Activated CD4-positive, alpha-beta T cell treated with anti-CD3 and anti-CD28 coated beads for 36 hours (primary cell): ENCODE measurements at regions not wholly inside any gene's neighbourhood (a gene's known extent, or its start where the extent isn't known, plus 50 kb on each side); places are given as distances from the start of the nearest gene placed in this dataset.
"Not testable (repeated sequence)": the region's sequence is repeated elsewhere in the genome, so short reads cannot be mapped to it uniquely, and the experiment has no call there.

ENCODE experiments used
- ATAC-seq: fragments of 200-7000 bp; cut with Tn5 transposase; one replicate; pipeline ENCODE4 v1.10.0; 2021; ENCODE audit warnings: mild to moderate bottlenecking, moderate library complexity
- CTCF ChIA-PET: fragments of 350-600 bp; sonication (Branson Sonifier 250); formaldehyde crosslinking; loops from one replicate; lab custom pipeline; 2021; ENCODE audit warnings: antibody characterized with exemption; lab: Charles Lee
- POLR2A ChIA-PET: fragments of 350-600 bp; sonication (Branson Sonifier 250); formaldehyde crosslinking; loops from one replicate; lab custom pipeline; 2021; ENCODE audit warnings: antibody characterized with exemption, inconsistent platforms; lab: Charles Lee
- DNase-seq: peaks from one replicate; pipeline ENCODE4 v3.0.0-alpha.2; 2020
- H3K27ac Mint-ChIP-seq: one replicate; pipeline ENCODE4 v1.8.0; 2021; ENCODE audit warnings: mixed read lengths
- H3K27me3 Mint-ChIP-seq: one replicate; pipeline ENCODE4 v1.8.0; 2021; ENCODE audit warnings: mixed read lengths
- H3K36me3 Mint-ChIP-seq: one replicate; pipeline ENCODE4 v1.8.0; 2021; ENCODE audit warnings: low read depth, mixed read lengths
- H3K4me1 Mint-ChIP-seq: one replicate; pipeline ENCODE4 v1.8.0; 2021; ENCODE audit warnings: mixed read lengths
- H3K4me3 Mint-ChIP-seq: one replicate; pipeline ENCODE4 v1.8.0; 2021; ENCODE audit warnings: mild to moderate bottlenecking, moderate library complexity, mixed read lengths
- H3K9me3 Mint-ChIP-seq: one replicate; pipeline ENCODE4 v1.8.0; 2021; ENCODE audit warnings: low read depth, mixed read lengths
- intact Hi-C, 2 experiments: fragments of 100-400 bp; cut with DNase I in 1 of 2; cut with micrococcal nuclease in 1 of 2; formaldehyde crosslinking; loops; one replicate each; pipeline versions ENCODE4 v1.14.2 to v1.15.1; 2022 to 2024; cut with DNase I, micrococcal nuclease

GRCh38 chr2:186346216-186346615 lies 139.8 kb upstream of the ZC3H15 start:
- Mint-ChIP-seq H3K9me3 (no peaks in the 10 kb centered on the region), H3K27me3 (no peaks in the 10 kb centered on the region), H3K4me3 (no peak overlapping the region), H3K4me1 (peaks cover 3% of the 10 kb centered on the region), H3K27ac (no peak overlapping the region), H3K36me3 (peaks cover 15% of the 10 kb centered on the region)
- intact Hi-C loops = no loop called here
- DNase-seq (no peak), ATAC-seq (no peak)
- ChIA-PET CTCF (no interaction called here), POLR2A (no interaction called here)

- intact Hi-C loops = no loop called here
- no peak overlapping the region for H3K27ac Mint-ChIP-seq
- peaks cover 12% of the 10 kb centered on the region for H3K36me3 Mint-ChIP-seq
- H3K4me3 Mint-ChIP-seq = no peak overlapping the region
- no peak for DNase-seq
- POLR2A ChIA-PET = no interaction called here
- no peak for ATAC-seq
- CTCF ChIA-PET = no interaction called here
- H3K27me3 Mint-ChIP-seq = no peaks in the 10 kb centered on the region
- peaks cover 3% of the 10 kb centered on the region for H3K4me1 Mint-ChIP-seq
- H3K9me3 Mint-ChIP-seq = peaks cover 3% of the 10 kb centered on the region
Observed at GRCh38 chr2:186347472-186347871, 138.6 kb upstream of the ZC3H15 start.

GRCh38 chr2:186348200-186348599 lies 137.9 kb upstream of the ZC3H15 start:
- Mint-ChIP-seq H3K36me3 (peaks cover 12% of the 10 kb centered on the region), H3K4me3 (no peak overlapping the region)
- CTCF ChIA-PET = interaction anchor here (0.7 kb wide), 1 partner anchor 16 kb away, joined by 3 read pairs; no protein-coding TSS in a partner anchor

GRCh38 chr2:186349508-186349907 lies 136.6 kb upstream of the ZC3H15 start:
- Mint-ChIP-seq H3K27me3 (no peaks in the 10 kb centered on the region), H3K4me3 (no peak overlapping the region), H3K36me3 (peaks cover 12% of the 10 kb centered on the region), H3K9me3 (peaks cover 11% of the 10 kb centered on the region), H3K27ac (no peak overlapping the region), H3K4me1 (peaks cover 3% of the 10 kb centered on the region)
- ATAC-seq (no peak), DNase-seq (no peak)
- CTCF ChIA-PET = interaction anchor here (0.6 kb wide), 1 partner anchor 13 kb away, joined by 3 read pairs; no protein-coding TSS in a partner anchor
- POLR2A ChIA-PET = no interaction called here
- intact Hi-C loops = no loop called here

More at GRCh38 chr2:186348200-186348599, 137.9 kb upstream of the ZC3H15 start:
- DNase-seq (no peak), ATAC-seq (no peak)
- Mint-ChIP-seq H3K27ac (no peak overlapping the region), H3K9me3 (peaks cover 4% of the 10 kb centered on the region), H3K27me3 (no peaks in the 10 kb centered on the region), H3K4me1 (peaks cover 3% of the 10 kb centered on the region)
- POLR2A ChIA-PET = no interaction called here
- intact Hi-C loops = no loop called here

- H3K27ac Mint-ChIP-seq, H3K4me3 Mint-ChIP-seq, ATAC-seq, H3K36me3 Mint-ChIP-seq, DNase-seq, CTCF ChIA-PET, H3K4me1 Mint-ChIP-seq, intact Hi-C loops, POLR2A ChIA-PET, H3K27me3 Mint-ChIP-seq: not testable (repeated sequence)
- H3K9me3 Mint-ChIP-seq = peaks cover 18% of the 10 kb centered on the region
Observed at GRCh38 chr2:186354160-186354559, 131.9 kb upstream of the ZC3H15 start.

- ChIA-PET POLR2A (no interaction called here), CTCF (no interaction called here)
- Mint-ChIP-seq H3K4me3 (no peak overlapping the region), H3K4me1 (no peaks in the 10 kb centered on the region), H3K27ac (no peak overlapping the region), H3K36me3 (peaks cover 11% of the 10 kb centered on the region), H3K9me3 (peaks cover 8% of the 10 kb centered on the region), H3K27me3 (no peaks in the 10 kb centered on the region)
- no peak for ATAC-seq
- intact Hi-C loops = no loop called here
- no peak for DNase-seq
Observed at GRCh38 chr2:186365406-186365805, 120.7 kb upstream of the ZC3H15 start.

- Mint-ChIP-seq H3K4me3 (no peak overlapping the region), H3K27me3 (no peaks in the 10 kb centered on the region), H3K9me3 (peaks cover 26% of the 10 kb centered on the region), H3K36me3 (peaks cover 31% of the 10 kb centered on the region), H3K4me1 (no peaks in the 10 kb centered on the region), H3K27ac (no peak overlapping the region)
- POLR2A ChIA-PET = no interaction called here
- no peak for ATAC-seq
- CTCF ChIA-PET = interaction anchor here (0.6 kb wide), 1 partner anchor 1055 kb away, joined by 3 read pairs; no protein-coding TSS in a partner anchor
- no peak for DNase-seq
- intact Hi-C loops = no loop called here
Observed at GRCh38 chr2:186379052-186379451, 107.0 kb upstream of the ZC3H15 start.

GRCh38 chr2:186380805-186381204 lies 105.3 kb upstream of the ZC3H15 start:
- DNase-seq (no peak), ATAC-seq (no peak)
- ChIA-PET CTCF (no interaction called here), POLR2A (no interaction called here)
- Mint-ChIP-seq H3K9me3 (peaks cover 31% of the 10 kb centered on the region), H3K4me3 (no peak overlapping the region), H3K27ac (no peak overlapping the region), H3K36me3 (peaks cover 38% of the 10 kb centered on the region), H3K4me1 (no peaks in the 10 kb centered on the region), H3K27me3 (no peaks in the 10 kb centered on the region)
- intact Hi-C loops = no loop called here

- Mint-ChIP-seq H3K9me3 (peaks cover 36% of the 10 kb centered on the region), H3K27ac (no peak overlapping the region), H3K4me1 (no peaks in the 10 kb centered on the region), H3K36me3 (peaks cover 38% of the 10 kb centered on the region), H3K27me3 (no peaks in the 10 kb centered on the region), H3K4me3 (no peak overlapping the region)
- ChIA-PET POLR2A (no interaction called here), CTCF (no interaction called here)
- intact Hi-C loops = no loop called here
- DNase-seq = no peak
- no peak for ATAC-seq
Observed at GRCh38 chr2:186381573-186381972, 104.5 kb upstream of the ZC3H15 start.

- H3K4me3 Mint-ChIP-seq = no peak overlapping the region
- H3K27ac Mint-ChIP-seq = no peak overlapping the region
- H3K9me3 Mint-ChIP-seq = peaks cover 35% of the 10 kb centered on the region
- CTCF ChIA-PET = interaction anchor here (0.5 kb wide), 1 partner anchor 71 kb away, joined by 4 read pairs; no protein-coding TSS in a partner anchor
- peaks cover 36% of the 10 kb centered on the region for H3K36me3 Mint-ChIP-seq
- DNase-seq = no peak
- no peaks in the 10 kb centered on the region for H3K4me1 Mint-ChIP-seq
- intact Hi-C loops = no loop called here
- POLR2A ChIA-PET = no interaction called here
- no peak for ATAC-seq
- H3K27me3 Mint-ChIP-seq = no peaks in the 10 kb centered on the region
Observed at GRCh38 chr2:186382932-186383331, 103.1 kb upstream of the ZC3H15 start.

- no peaks in the 10 kb centered on the region for H3K4me1 Mint-ChIP-seq
- H3K27ac Mint-ChIP-seq = no peak overlapping the region
- CTCF ChIA-PET = interaction anchor here (0.6 to 1.1 kb wide), 2 partner anchors 16 to 203 kb away, joined by 3 read pairs; no protein-coding TSS in a partner anchor
- no peaks in the 10 kb centered on the region for H3K27me3 Mint-ChIP-seq
- peaks cover 35% of the 10 kb centered on the region for H3K9me3 Mint-ChIP-seq
- H3K4me3 Mint-ChIP-seq = no peak overlapping the region
- ATAC-seq (no peak), DNase-seq (no peak)
- POLR2A ChIA-PET = no interaction called here
- intact Hi-C loops = no loop called here
- H3K36me3 Mint-ChIP-seq = peaks cover 30% of the 10 kb centered on the region
Observed at GRCh38 chr2:186384226-186384625, 101.8 kb upstream of the ZC3H15 start.

- ATAC-seq, intact Hi-C loops, H3K4me1 Mint-ChIP-seq, CTCF ChIA-PET, H3K4me3 Mint-ChIP-seq, H3K27me3 Mint-ChIP-seq, POLR2A ChIA-PET, DNase-seq, H3K27ac Mint-ChIP-seq: not testable (repeated sequence)
- Mint-ChIP-seq H3K36me3 (peaks cover 38% of the 10 kb centered on the region), H3K9me3 (peaks cover 46% of the 10 kb centered on the region)
Observed at GRCh38 chr2:186385638-186386201, 100.3 kb upstream of the ZC3H15 start.
